IMR-90 (cell line): ENCODE measurements at regions not wholly inside any gene's neighbourhood (a gene's known extent, or its start where the extent isn't known, plus 50 kb on each side); places are given as distances from the start of the nearest gene placed in this dataset.

ENCODE experiments used
- ATAC-seq: fragments of 200-7000 bp; cut with Tn5 transposase; 2 replicates; pipeline ENCODE4 v1.9.1; 2020; ENCODE audit warnings: low read depth, mild to moderate bottlenecking, moderate library complexity
- BruUV-seq: library from RNA; stranded (reverse); fragments of 400-500 nt; replicated peaks from 2 replicates; lab custom pipeline; 2021; lab: Mats Ljungman, UMichigan
- CTCF ChIA-PET: fragments of 300-600 bp; formaldehyde crosslinking; extraction: SDS; loops from one replicate; lab custom pipeline; 2021; ENCODE audit warnings: antibody characterized with exemption; lab: Yijun Ruan, JAX
- POLR2A ChIA-PET: fragments of 300-600 bp; sonication (Branson Sonifier 250); formaldehyde crosslinking; loops from one replicate; lab custom pipeline; 2022; ENCODE audit warnings: antibody characterized with exemption; ENCODE audit not compliant: unreplicated experiment; lab: Charles Lee
- DNase-seq: peaks from one replicate; pipeline ENCODE4 v3.0.0; 2013
- H2AFZ ChIP-seq: replicated peaks from 2 replicates; pipeline ENCODE3; 2013; ENCODE audit warnings: low read length, mild to moderate bottlenecking; ENCODE audit not compliant: poor library complexity
- H2AK5ac ChIP-seq: 2 replicates; pipeline ENCODE4 v1.6.1; 2013; ENCODE audit warnings: low read depth, low read length, inconsistent platforms
- H2AK9ac ChIP-seq: replicated peaks from 2 replicates; pipeline ENCODE3; 2013; ENCODE audit warnings: mild to moderate bottlenecking, low read depth, low read length, moderate library complexity; ENCODE audit not compliant: poor library complexity
- H2BK120ac ChIP-seq: 2 replicates; pipeline ENCODE4 v1.6.1; 2013; ENCODE audit warnings: low read depth, low read length, inconsistent platforms
- H2BK15ac ChIP-seq: 3 replicates; pipeline ENCODE4 v1.6.1; 2013; ENCODE audit warnings: low read depth, low read length, inconsistent platforms
- H2BK20ac ChIP-seq: 2 replicates; pipeline ENCODE4 v1.6.1; 2013; ENCODE audit warnings: low read depth, mild to moderate bottlenecking, inconsistent platforms, low read length, moderate library complexity
- H2BK5ac ChIP-seq: 2 replicates; pipeline ENCODE4 v1.6.1; 2013; ENCODE audit warnings: mild to moderate bottlenecking, low read depth, low read length, inconsistent platforms; ENCODE audit not compliant: poor library complexity, severe bottlenecking
- H3K14ac ChIP-seq: replicated peaks from 2 replicates; pipeline ENCODE4 v1.6.1; 2013; ENCODE audit warnings: low read depth, low read length, inconsistent platforms
- H3K18ac ChIP-seq: 2 replicates; pipeline ENCODE4 v1.6.1; 2013; ENCODE audit warnings: low read depth, low read length, control low read depth
- H3K23ac ChIP-seq: 2 replicates; pipeline ENCODE4 v1.6.1; 2013; ENCODE audit warnings: low read depth, low read length, inconsistent platforms
- H3K27ac ChIP-seq: 2 replicates; pipeline ENCODE4 v1.5.1; 2013; ENCODE audit warnings: mild to moderate bottlenecking, control low read depth, low read length; ENCODE audit not compliant: insufficient read depth
- H3K27me3 ChIP-seq: 2 replicates; pipeline ENCODE4 v1.6.1; 2013; ENCODE audit warnings: low read length; ENCODE audit not compliant: control insufficient read depth, insufficient read depth
- H3K36me3 ChIP-seq: 2 replicates; pipeline ENCODE4 v1.6.1; 2013; ENCODE audit warnings: low read length, mixed read lengths; ENCODE audit not compliant: control insufficient read depth, insufficient read depth
- H3K4ac ChIP-seq: 2 replicates; pipeline ENCODE4 v1.6.1; 2013; ENCODE audit warnings: low read depth, low read length, inconsistent platforms
- H3K4me1 ChIP-seq: 2 replicates; pipeline ENCODE4 v1.6.1; 2013; ENCODE audit warnings: low read length, mixed read lengths; ENCODE audit not compliant: control insufficient read depth, insufficient read depth
- H3K4me2 ChIP-seq: 2 replicates; pipeline ENCODE4 v1.6.1; 2013; ENCODE audit warnings: low read depth, mild to moderate bottlenecking, control low read depth, low read length, moderate library complexity
- H3K4me3 ChIP-seq: 2 replicates; pipeline ENCODE4 v1.5.1; 2013; ENCODE audit warnings: low read depth, mild to moderate bottlenecking, control low read depth, low read length, moderate library complexity; ENCODE audit not compliant: insufficient read depth
- H3K56ac ChIP-seq: 2 replicates; pipeline ENCODE4 v1.6.1; 2013; ENCODE audit warnings: low read length, inconsistent platforms; ENCODE audit not compliant: insufficient read depth; ENCODE audit errors: extremely low read depth
- H3K79me1 ChIP-seq, 2 experiments: 2 replicates each; pipeline ENCODE4 v1.6.1; 2013; ENCODE audit warnings: low read length in 2 of 2, inconsistent platforms in 1 of 2, low read depth in 1 of 2
- H3K9ac ChIP-seq: 2 replicates; pipeline ENCODE4 v1.6.1; 2013; ENCODE audit warnings: low read depth, low read length, control low read depth
- H3K9me1 ChIP-seq: 2 replicates; pipeline ENCODE4 v1.6.1; 2013; ENCODE audit warnings: low read length, inconsistent platforms; ENCODE audit not compliant: insufficient read depth
- H3K9me3 ChIP-seq: 2 replicates; pipeline ENCODE4 v1.6.1; 2013; ENCODE audit warnings: low read length; ENCODE audit not compliant: control insufficient read depth, insufficient read depth
- H4K20me1 ChIP-seq: 2 replicates; pipeline ENCODE4 v1.6.1; 2013; ENCODE audit warnings: low read length, inconsistent platforms; ENCODE audit not compliant: insufficient read depth
- H4K5ac ChIP-seq: 2 replicates; pipeline ENCODE4 v1.6.1; 2013; ENCODE audit warnings: mild to moderate bottlenecking, low read depth, low read length, control low read depth
- H4K8ac ChIP-seq, 2 experiments: 2 replicates each; pipeline ENCODE4 v1.6.1; 2013; ENCODE audit warnings: low read depth in 2 of 2, low read length in 2 of 2, control low read depth in 1 of 2, inconsistent platforms in 1 of 2
- H4K91ac ChIP-seq: 2 replicates; pipeline ENCODE4 v1.6.1; 2013; ENCODE audit warnings: low read depth, low read length, inconsistent platforms; ENCODE audit not compliant: insufficient read depth
- BHLHE40 ChIP-seq: fragments of 150-350 bp; IDR thresholded peaks from 2 replicates; pipeline ENCODE4 v1.6.1; 2016; ENCODE audit warnings: mild to moderate bottlenecking, low read depth, low read length
- CEBPB ChIP-seq: IDR thresholded peaks from 2 replicates; pipeline ENCODE4 v1.6.1; 2012; ENCODE audit warnings: low read depth, low read length, improper control_type of control experiment
- CHD1 ChIP-seq: IDR thresholded peaks from 2 replicates; pipeline ENCODE4 v1.6.1; 2012; ENCODE audit warnings: low read depth, low read length, improper control_type of control experiment
- ELK1 ChIP-seq: fragments of 150-350 bp; IDR thresholded peaks from 2 replicates; pipeline ENCODE4 v1.6.1; 2016; ENCODE audit warnings: low read depth, mild to moderate bottlenecking, low read length, moderate library complexity, borderline replicate concordance
- FOS ChIP-seq: fragments of 150-350 bp; IDR thresholded peaks from 2 replicates; pipeline ENCODE4 v1.6.1; 2016; ENCODE audit warnings: low read depth, low read length
- MAFK ChIP-seq: IDR thresholded peaks from 2 replicates; pipeline ENCODE4 v1.6.1; 2012; ENCODE audit warnings: low read depth, low read length, improper control_type of control experiment
- MAZ ChIP-seq: IDR thresholded peaks from 2 replicates; pipeline ENCODE4 v1.6.1; 2012; ENCODE audit warnings: low read depth, mild to moderate bottlenecking, low read length, improper control_type of control experiment, moderate library complexity, borderline replicate concordance
- MXI1 ChIP-seq: IDR thresholded peaks from 2 replicates; pipeline ENCODE4 v1.6.1; 2012; ENCODE audit warnings: low read depth, mild to moderate bottlenecking, low read length, moderate library complexity, borderline replicate concordance
- NFE2L2 ChIP-seq: fragments of 150-350 bp; IDR thresholded peaks from 2 replicates; pipeline ENCODE4 v1.6.1; 2016; ENCODE audit warnings: low read depth, mild to moderate bottlenecking, low read length
- POLR2A ChIP-seq: IDR thresholded peaks from 2 replicates; pipeline ENCODE4 v1.6.1; 2012; ENCODE audit warnings: mild to moderate bottlenecking, low read depth, low read length
- RAD21 ChIP-seq: IDR thresholded peaks from 2 replicates; pipeline ENCODE4 v1.6.1; 2012; ENCODE audit warnings: low read length, improper control_type of control experiment
- RCOR1 ChIP-seq: IDR thresholded peaks from 2 replicates; pipeline ENCODE4 v1.6.1; 2012; ENCODE audit warnings: mild to moderate bottlenecking, low read length, improper control_type of control experiment; ENCODE audit not compliant: insufficient replicate concordance
- RFX5 ChIP-seq: IDR thresholded peaks from 2 replicates; pipeline ENCODE4 v1.8.0; 2012; ENCODE audit warnings: low read depth, mild to moderate bottlenecking, low read length, moderate library complexity
- SMC3 ChIP-seq: fragments of 150-350 bp; IDR thresholded peaks from 2 replicates; pipeline ENCODE4 v1.6.1; 2016; ENCODE audit warnings: low read depth, mild to moderate bottlenecking, antibody characterized with exemption, low read length, moderate library complexity
- USF2 ChIP-seq: fragments of 150-350 bp; IDR thresholded peaks from 2 replicates; pipeline ENCODE4 v1.6.1; 2017; ENCODE audit warnings: mild to moderate bottlenecking, antibody characterized with exemption, low read length, low read depth
- WGBS, 2 experiments: methylation state at CpG; one replicate each; pipeline versions ENCODE4 v1.1.5 to v1.1.7; 2013; ENCODE audit warnings: missing lambda C conversion rate in 2 of 2; ENCODE audit not compliant: insufficient read length in 1 of 2; ENCODE audit errors: extremely low coverage in 2 of 2; 5-methylcytosine and 5-hydroxymethylcytosine counted together
- dilution Hi-C: fragments of 300-500 bp; cut with HindIII; formaldehyde crosslinking; loops from one replicate; pipeline ENCODE4 v1.14.3; 2018; ENCODE audit warnings: low sequenced_read_pairs; ENCODE audit not compliant: unreplicated experiment
- in situ Hi-C: fragments of 300-500 bp; cut with MboI; formaldehyde crosslinking; loops from 3 replicates; pipeline ENCODE4 v1.14.3; 2019; ENCODE audit warnings: low sequenced_read_pairs, inconsistent platforms, mixed read lengths
- intact Hi-C: fragments of 100-400 bp; cut with micrococcal nuclease; formaldehyde crosslinking; loops from 2 replicates; pipeline ENCODE4 v1.10.0; 2022
- TF ChIP-seq, protein P1 (sequence below): conservative IDR thresholded peaks from 2 replicates; pipeline ENCODE4 v1.5.1; 2012; ENCODE audit warnings: mild to moderate bottlenecking, low read depth, low read length, improper control_type of control experiment

DNA sequence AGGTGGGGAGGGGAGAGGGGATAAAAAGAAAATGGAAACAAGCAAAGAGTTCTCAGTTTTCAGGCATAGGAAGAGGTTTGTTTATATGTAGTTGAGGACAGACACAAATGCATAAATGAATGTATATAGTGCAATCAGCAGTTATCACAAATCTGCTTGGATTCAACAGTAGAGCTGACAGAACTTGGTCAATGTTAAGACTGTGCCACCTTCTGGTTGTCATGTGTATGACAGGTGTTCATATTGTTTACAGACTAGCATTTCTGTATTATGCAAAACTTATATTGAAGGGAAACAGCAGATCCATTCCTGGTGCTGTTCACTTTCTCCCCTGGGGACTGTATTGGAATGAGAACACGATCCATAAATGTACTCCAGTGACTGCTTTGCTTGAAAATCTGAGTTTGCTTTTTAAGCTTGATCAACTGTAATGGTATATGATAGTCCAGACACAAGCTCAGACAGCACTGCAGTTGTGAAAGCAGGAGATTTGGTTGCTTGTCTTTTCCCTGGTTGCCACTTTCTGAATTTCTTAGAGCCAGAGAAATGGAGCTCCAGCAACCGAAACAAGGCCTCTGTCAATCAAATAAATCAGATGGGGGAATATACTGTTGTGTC lies 319.5 kb upstream of the OBI1 start:
- H3K9me3 ChIP-seq = no peaks in the 10 kb centered on the region
- no peak overlapping the region for H4K8ac ChIP-seq
- WGBS, 2 experiments = no CpG with 5 or more reads among the region's 2 CpGs
- no peak overlapping the region for H3K18ac ChIP-seq
- no peak overlapping the region for H2BK120ac ChIP-seq
- BruUV-seq = no TSS peak
- no peak for TF ChIP-seq MXI1
- TF ChIP-seq MAZ = no peak
- no peak for TF ChIP-seq POLR2A
- no peak for TF ChIP-seq NFE2L2
- no peak for TF ChIP-seq USF2
- peak; percentile 63 for TF ChIP-seq RAD21
- no peak for TF ChIP-seq MAFK
- TF ChIP-seq RFX5 = no peak
- no peak for TF ChIP-seq BHLHE40
- no peak for TF ChIP-seq CEBPB
- TF ChIP-seq FOS = no peak
- TF ChIP-seq ELK1 = no peak
- TF ChIP-seq RCOR1 = no peak
- no peak for TF ChIP-seq CHD1
- peak; percentile 76 for TF ChIP-seq SMC3
- TF ChIP-seq, protein P1, sequence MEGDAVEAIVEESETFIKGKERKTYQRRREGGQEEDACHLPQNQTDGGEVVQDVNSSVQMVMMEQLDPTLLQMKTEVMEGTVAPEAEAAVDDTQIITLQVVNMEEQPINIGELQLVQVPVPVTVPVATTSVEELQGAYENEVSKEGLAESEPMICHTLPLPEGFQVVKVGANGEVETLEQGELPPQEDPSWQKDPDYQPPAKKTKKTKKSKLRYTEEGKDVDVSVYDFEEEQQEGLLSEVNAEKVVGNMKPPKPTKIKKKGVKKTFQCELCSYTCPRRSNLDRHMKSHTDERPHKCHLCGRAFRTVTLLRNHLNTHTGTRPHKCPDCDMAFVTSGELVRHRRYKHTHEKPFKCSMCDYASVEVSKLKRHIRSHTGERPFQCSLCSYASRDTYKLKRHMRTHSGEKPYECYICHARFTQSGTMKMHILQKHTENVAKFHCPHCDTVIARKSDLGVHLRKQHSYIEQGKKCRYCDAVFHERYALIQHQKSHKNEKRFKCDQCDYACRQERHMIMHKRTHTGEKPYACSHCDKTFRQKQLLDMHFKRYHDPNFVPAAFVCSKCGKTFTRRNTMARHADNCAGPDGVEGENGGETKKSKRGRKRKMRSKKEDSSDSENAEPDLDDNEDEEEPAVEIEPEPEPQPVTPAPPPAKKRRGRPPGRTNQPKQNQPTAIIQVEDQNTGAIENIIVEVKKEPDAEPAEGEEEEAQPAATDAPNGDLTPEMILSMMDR = peak; percentile 64
- H3K36me3 ChIP-seq = no peaks in the 10 kb centered on the region
- H4K91ac ChIP-seq = no peak overlapping the region
- H3K9ac ChIP-seq = no peak overlapping the region
- H3K14ac ChIP-seq = no peak overlapping the region
- no peaks in the 10 kb centered on the region for H4K20me1 ChIP-seq
- no peak overlapping the region for H4K5ac ChIP-seq
- DNase-seq = peak; percentile 61
- no peak overlapping the region for H3K23ac ChIP-seq
- H3K4ac ChIP-seq = no peak overlapping the region
- no peaks in the 10 kb centered on the region for H3K9me1 ChIP-seq
- in situ Hi-C loops (loop anchor here (5.0 kb wide), 1 partner anchor 836 kb away; no protein-coding TSS in a partner anchor), dilution Hi-C loops (no loop called here), intact Hi-C loops (loop anchor here (1.0 to 10.0 kb wide), 4 partner anchors 661 to 1204 kb away; no protein-coding TSS in a partner anchor)
- no peak overlapping the region for H2BK20ac ChIP-seq
- H2AK5ac ChIP-seq = no peak overlapping the region
- no peaks in the 10 kb centered on the region for H3K27me3 ChIP-seq
- no peak overlapping the region for H2BK5ac ChIP-seq
- H2AFZ ChIP-seq = no peak overlapping the region
- no peak overlapping the region for H3K4me3 ChIP-seq
- H3K4me2 ChIP-seq = no peak overlapping the region
- H3K56ac ChIP-seq = no peak overlapping the region
- H3K27ac ChIP-seq = no peak overlapping the region
- no peaks in the 10 kb centered on the region for H3K79me1 ChIP-seq
- ChIA-PET POLR2A (no interaction called here), CTCF (interaction anchor here (0.6 to 1.7 kb wide), 11 partner anchors 8 to 849 kb away, joined by 3 to 15 read pairs (median 3); no protein-coding TSS in a partner anchor)
- ATAC-seq = peak; percentile 81
- H2AK9ac ChIP-seq = no peak overlapping the region
- H3K4me1 ChIP-seq = no peaks in the 10 kb centered on the region
- H2BK15ac ChIP-seq = no peak overlapping the region
